Heart left ventricle (tissue), 16 donors: ENCODE measurements at regions not wholly inside any gene's neighbourhood (a gene's known extent, or its start where the extent isn't known, plus 50 kb on each side); places are given as distances from the start of the nearest gene placed in this dataset.

Source experiments
- ATAC-seq, 4 donors: fragments of 200-7000 bp; cut with Tn5 transposase; one replicate each; pipeline ENCODE4 v1.9.1; 2020 to 2022; ENCODE audit warnings: moderate library complexity in 4 of 4, mild to moderate bottlenecking in 3 of 4, moderate number of reproducible peaks in 1 of 4
- DNase-seq, 5 donors: peaks; one replicate each; pipeline ENCODE4 v3.0.0-alpha.2; 2020
- H3K27ac ChIP-seq, 12 donors: fragments of 200-600 bp; sonication (generic) in 4 of 12; one replicate each; pipeline versions ENCODE4 v1.5.0 to v1.8.0; 2016 to 2022; ENCODE audit warnings: mild to moderate bottlenecking in 2 of 12
- H3K27me3 ChIP-seq, 9 donors: fragments of 200-600 bp; sonication (generic) in 2 of 9; one replicate each; pipeline versions ENCODE4 v1.5.1 to v1.8.0; 2016 to 2022; ENCODE audit warnings: mild to moderate bottlenecking in 3 of 9
- H3K36me3 ChIP-seq, 9 donors: fragments of 200-600 bp; sonication (generic) in 2 of 9; one replicate each; pipeline versions ENCODE4 v1.5.0 to v1.8.0; 2018 to 2022; ENCODE audit warnings: mild to moderate bottlenecking in 2 of 9
- H3K4me1 ChIP-seq, 12 donors: fragments of 200-600 bp; sonication (generic) in 4 of 12; one replicate each; pipeline versions ENCODE4 v1.5.0 to v1.8.0; 2016 to 2022; ENCODE audit warnings: mild to moderate bottlenecking in 3 of 12
- H3K4me3 ChIP-seq, 12 donors: fragments of 200-600 bp; sonication (generic) in 4 of 12; one replicate each; pipeline versions ENCODE4 v1.5.0 to v1.8.0; 2017 to 2022; ENCODE audit warnings: mild to moderate bottlenecking in 9 of 12, moderate library complexity in 4 of 12
- H3K9me3 ChIP-seq, 12 donors: fragments of 200-600 bp; sonication (generic) in 4 of 12; one replicate each; pipeline versions ENCODE4 v1.5.0 to v1.8.0; 2016 to 2022; ENCODE audit warnings: mild to moderate bottlenecking in 1 of 12
- CTCF ChIP-seq, 12 donors: fragments of 200-600 bp; sonication (generic) in 4 of 12; IDR thresholded peaks; one replicate each; pipeline versions ENCODE4 v1.5.0 to v1.8.0; 2018 to 2022; ENCODE audit warnings: antibody characterized with exemption in 12 of 12, mild to moderate bottlenecking in 5 of 12
- POLR2A ChIP-seq, 2 donors: fragments of 450-650 bp; IDR thresholded peaks; one replicate each; pipeline ENCODE4 v1.6.1; 2017; ENCODE audit warnings: antibody characterized with exemption in 2 of 2, mild to moderate bottlenecking in 2 of 2, moderate library complexity in 2 of 2
- WGBS, 4 donors: extraction: QIAGEN DNeasy Blood & Tissue Kit in 2 of 4; methylation state at CpG; one replicate each; pipeline versions ENCODE4 v1.1.5 to v1.1.7; 2013 to 2018; 5-methylcytosine and 5-hydroxymethylcytosine counted together
- intact Hi-C, 10 donors: fragments of 100-400 bp; cut with DNase I; formaldehyde crosslinking; loops; one replicate each; pipeline versions ENCODE4 v1.11.1 to v1.14.2; 2022
- donor health status: ischemic (EF 13 %, LVEDD 7.1; RV severe dilation, severe dysfunction).
- donor health status: healthy with polysubstance abuse.
- donor health status: DM: no; HTN: yes; CAD: no.
- donor health status: DM: no; HTN: no; CAD: no.
- donor health status: ischemic (EF 25% LVEDD 6.9; RV normal size, moderate dysfunction).
- donor health status: ischemic (EF 25% LVEDD 5.7; RV mildly dilated, moderate dysfunction).
- donor health status: healthy.
- donor health status: DM: yes; HTN: yes; CAD: no.
- donor health status: ischemic (EF 35%, LVEDD 5.7; RV mildly dilated, moderate dysfunction).
- donor health status: nonischemic (EF 11% LVEDD 7.7; RV severe dilation, severe dysfunction).
- donor health status: DM: yes; HTN: yes; CAD: no.
- donor health status: PGD.
- donor health status: ischemic (EF 29% LVEDD 5.4; RV normal size, mild dysfunction).
- donor health status: nonischemic (EF 23%, LVEDD 6.1; RV moderate dilation, normal function).

- Histone ChIP-seq H3K36me3 (no peaks in the 10 kb centered on the region), H3K4me3 (peak overlapping the region in 7 of 12 donors; percentile 7 to 32 (median 17))
- WGBS, 4 donors, result 41 to 60% (median 57%) methylated on average over 19 of the region's 19 CpGs
Observed at GRCh38 chr10:4514445-4515108, 311.4 kb upstream of the AKR1E2 start.

GRCh38 chr10:4512671-4513240, 313.3 kb upstream of the AKR1E2 start:
- Histone ChIP-seq H3K36me3 (no peaks in the 10 kb centered on the region), H3K27me3 (no peaks in the 10 kb centered on the region), H3K4me1 (peaks cover 5 to 48% (median 30%) of the 10 kb centered on the region in 12 donors), H3K9me3 (peaks cover 0 to 7% (median 0%) of the 10 kb centered on the region in 12 donors), H3K4me3 (no peak overlapping the region), H3K27ac (peak overlapping the region; percentile 10 to 85 (median 70))
- WGBS, 4 donors, result 21 to 25% (median 23%) methylated on average over 6 of the region's 6 CpGs
- TF ChIP-seq POLR2A (IDR thresholded peaks at IDR 0.05) (no peak), CTCF (IDR thresholded peaks at IDR 0.05) (peak; percentile 36 to 68 (median 54))
- ATAC-seq (peak; percentile 79 to 91 (median 88)), DNase-seq (peak; percentile 51 to 79 (median 69))
- intact Hi-C loops, result loop anchor here (1.0 to 10.0 kb wide), 14 partner anchors 132 to 1318 kb away; partner anchors contain the start of gene KLF6 (in 1 of the 10)

More at GRCh38 chr10:4514445-4515108, 311.4 kb upstream of the AKR1E2 start:
- intact Hi-C loops, result loop anchor here (1.0 to 10.0 kb wide), 12 partner anchors 130 to 1320 kb away; partner anchors contain the start of gene KLF6 (in 1 of the 10)
- Histone ChIP-seq H3K27me3 (no peaks in the 10 kb centered on the region), H3K4me1 (peaks cover 5 to 48% (median 30%) of the 10 kb centered on the region in 12 donors), H3K9me3 (peaks cover 0 to 7% (median 0%) of the 10 kb centered on the region in 12 donors), H3K27ac (peak overlapping the region; percentile 64 to 89 (median 80))
- DNase-seq, result peak; percentile 59 to 78 (median 77)
- TF ChIP-seq CTCF (IDR thresholded peaks at IDR 0.05), result no peak
- TF ChIP-seq POLR2A (IDR thresholded peaks at IDR 0.05), result peak in 1 of 2 donors; percentile 21
- peak; percentile 65 to 82 (median 78) for ATAC-seq

- no peak for TF ChIP-seq CTCF (IDR thresholded peaks at IDR 0.05)
- no peak for TF ChIP-seq POLR2A (IDR thresholded peaks at IDR 0.05)
- Histone ChIP-seq H3K27me3 (no peaks in the 10 kb centered on the region), H3K36me3 (no peaks in the 10 kb centered on the region), H3K27ac (peak overlapping the region in 7 of 12 donors; percentile 30 to 83 (median 36)), H3K4me1 (peaks cover 5 to 48% (median 30%) of the 10 kb centered on the region in 12 donors), H3K4me3 (no peak overlapping the region), H3K9me3 (peaks cover 0 to 7% (median 0%) of the 10 kb centered on the region in 12 donors)
- WGBS, 4 donors, result 92 to 94% (median 93%) methylated on average over 5 of the region's 5 CpGs
- intact Hi-C loops, result loop anchor here (2.0 to 10.0 kb wide), 13 partner anchors 133 to 1317 kb away; partner anchors contain the start of gene KLF6 (in 1 of the 10)
- DNase-seq (no peak), ATAC-seq (no peak)
Observed at GRCh38 chr10:4512196-4512595, 313.8 kb upstream of the AKR1E2 start.

- no peaks in the 10 kb centered on the region for H3K36me3 ChIP-seq
- peak overlapping the region in 5 of 12 donors; percentile 13 to 79 (median 25) for H3K27ac ChIP-seq
- DNase-seq, result no peak
- 72 to 74% (median 74%) methylated on average over 4 of the region's 4 CpGs for WGBS, 4 donors
- H3K4me3 ChIP-seq, result no peak overlapping the region
- peaks cover 0 to 1% (median 0%) of the 10 kb centered on the region in 12 donors for H3K9me3 ChIP-seq
- H3K4me1 ChIP-seq, result peaks cover 5 to 48% (median 30%) of the 10 kb centered on the region in 12 donors
- TF ChIP-seq CTCF (IDR thresholded peaks at IDR 0.05) (no peak), POLR2A (IDR thresholded peaks at IDR 0.05) (no peak)
- H3K27me3 ChIP-seq, result no peaks in the 10 kb centered on the region
- no peak for ATAC-seq
- intact Hi-C loops, result loop anchor here (5.0 to 10.0 kb wide), 11 partner anchors 133 to 1317 kb away; partner anchors contain the start of gene KLF6 (in 1 of the 10)
Observed at GRCh38 chr10:4511509-4511908, 314.5 kb upstream of the AKR1E2 start.
